GM03348 (cell line): ENCODE measurements at regions not wholly inside any gene's neighbourhood (a gene's known extent, or its start where the extent isn't known, plus 50 kb on each side); places are given as distances from the start of the nearest gene placed in this dataset.
"Not testable (repeated sequence)": the region's sequence is repeated elsewhere in the genome, so short reads cannot be mapped to it uniquely, and the experiment has no call there.

ENCODE experiments used
- DNase-seq: peaks from one replicate; pipeline ENCODE4 v3.0.0; 2012; ENCODE audit warnings: low spot score

- not testable (repeated sequence) for DNase-seq
These were observed 318.4 kb downstream of the ZFHX3 start for GRCh38 chr16:72729552-72729951.

GRCh38 chr16:72728516-72728915, 319.4 kb downstream of the ZFHX3 start:
- no peak for DNase-seq

GRCh38 chr16:72727565-72727964, 320.4 kb downstream of the ZFHX3 start:
- DNase-seq: no peak

- no peak for DNase-seq
These were observed 322.3 kb downstream of the ZFHX3 start for GRCh38 chr16:72725643-72726042.

GRCh38 chr16:72723781-72724180, 324.1 kb downstream of the ZFHX3 start:
- peak; percentile 67 for DNase-seq

GRCh38 chr16:72722552-72722951, 325.4 kb downstream of the ZFHX3 start:
- no peak for DNase-seq

GRCh38 chr16:72721981-72722380, 325.9 kb downstream of the ZFHX3 start:
- DNase-seq: no peak

GRCh38 chr16:72715267-72715666, 332.7 kb downstream of the ZFHX3 start:
- DNase-seq: peak; percentile 48

GRCh38 chr16:72711823-72712222, 336.1 kb downstream of the ZFHX3 start:
- DNase-seq: no peak

- DNase-seq: no peak
These were observed 342.1 kb downstream of the ZFHX3 start for GRCh38 chr16:72705801-72706200.

- DNase-seq: no peak
These were observed 343.1 kb downstream of the ZFHX3 start for GRCh38 chr16:72704746-72705372.

- DNase-seq: peak; percentile 20
These were observed 358.1 kb downstream of the ZFHX3 start for GRCh38 chr16:72689851-72690250.

- no peak for DNase-seq
These were observed 367.2 kb downstream of the ZFHX3 start for GRCh38 chr16:72680732-72681131.

GRCh38 chr16:72679856-72680255, 368.1 kb downstream of the ZFHX3 start:
- DNase-seq: no peak

- peak; percentile 8 for DNase-seq
These were observed 370.1 kb downstream of the ZFHX3 start for GRCh38 chr16:72677662-72678447.

GRCh38 chr16:72673118-72673517, 374.8 kb downstream of the ZFHX3 start:
- DNase-seq: no peak

- no peak for DNase-seq
These were observed 381.7 kb downstream of the ZFHX3 start for GRCh38 chr16:72666267-72666666.

GRCh38 chr16:72665701-72666100, 382.2 kb downstream of the ZFHX3 start:
- no peak for DNase-seq

GRCh38 chr16:72664509-72665408, 383.2 kb downstream of the ZFHX3 start:
- peak; percentile 99 for DNase-seq

- no peak for DNase-seq
These were observed 383.8 kb downstream of the ZFHX3 start for GRCh38 chr16:72664056-72664508.

GRCh38 chr16:72658888-72659717, 388.8 kb downstream of the ZFHX3 start:
- peak; percentile 9 for DNase-seq

- no peak for DNase-seq
These were observed 390.1 kb downstream of the ZFHX3 start for GRCh38 chr16:72657791-72658190.
